HG03095 (cell line): ENCODE measurements at regions not wholly inside any gene's neighbourhood (a gene's known extent, or its start where the extent isn't known, plus 50 kb on each side); places are given as distances from the start of the nearest gene placed in this dataset.
"Not testable (repeated sequence)": the region's sequence is repeated elsewhere in the genome, so short reads cannot be mapped to it uniquely, and the experiment has no call there.

Experiments used
- ATAC-seq: cut with Tn5 transposase; IDR thresholded peaks from one replicate; pipeline ENCODE4 v1.9.1; 2021; ENCODE audit warnings: moderate library complexity; ENCODE audit not compliant: unreplicated experiment

DNA sequence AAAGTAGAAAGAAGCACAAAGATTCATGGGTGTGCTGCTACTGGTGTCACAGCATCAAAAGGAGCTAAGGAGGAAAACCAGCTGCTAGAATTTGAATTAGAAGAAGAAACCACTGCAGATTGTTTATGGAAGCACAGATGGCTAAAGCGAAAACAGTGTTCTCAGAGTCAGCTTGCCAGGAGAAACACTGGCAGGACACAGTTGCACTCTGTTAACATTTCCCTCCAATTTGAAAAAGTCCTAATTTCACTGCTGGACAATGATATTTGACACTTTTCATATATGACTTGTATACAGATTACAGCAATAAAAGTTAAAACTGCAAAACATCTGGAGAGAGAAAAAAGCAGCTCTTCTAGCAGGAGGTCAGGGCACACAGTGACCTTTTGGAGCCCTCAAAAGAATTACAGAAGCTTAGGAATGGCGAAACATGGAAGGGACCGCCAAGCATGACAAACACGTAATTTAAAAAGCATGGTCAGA, 314.5 kb downstream of the COL12A1 start:
- no peak for ATAC-seq

DNA sequence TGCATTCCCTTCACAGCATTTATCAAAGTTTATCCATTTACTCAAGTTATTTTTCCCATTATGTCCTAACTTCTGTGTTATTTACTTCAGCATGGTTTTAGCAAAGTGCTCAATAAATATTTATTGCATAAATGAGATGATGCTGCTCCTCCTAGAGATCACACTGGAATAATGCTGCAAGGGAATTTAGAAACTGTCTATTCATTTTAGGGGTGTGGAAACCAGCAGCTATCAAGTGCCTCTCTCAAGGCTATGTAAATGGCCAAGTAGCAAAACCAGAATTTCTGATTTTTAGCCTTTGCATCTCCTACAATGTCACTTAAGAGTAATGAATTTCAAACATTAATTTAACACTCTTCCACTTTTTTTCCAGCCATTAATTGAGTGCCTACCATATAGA, 316.2 kb downstream of the COL12A1 start:
- ATAC-seq = no peak

- ATAC-seq = not testable (repeated sequence)
These were observed 317.1 kb downstream of the COL12A1 start for GRCh38 chr6:74888741-74889140.

GRCh38 chr6:74879976-74880375, 325.9 kb downstream of the COL12A1 start:
- ATAC-seq = no peak

DNA sequence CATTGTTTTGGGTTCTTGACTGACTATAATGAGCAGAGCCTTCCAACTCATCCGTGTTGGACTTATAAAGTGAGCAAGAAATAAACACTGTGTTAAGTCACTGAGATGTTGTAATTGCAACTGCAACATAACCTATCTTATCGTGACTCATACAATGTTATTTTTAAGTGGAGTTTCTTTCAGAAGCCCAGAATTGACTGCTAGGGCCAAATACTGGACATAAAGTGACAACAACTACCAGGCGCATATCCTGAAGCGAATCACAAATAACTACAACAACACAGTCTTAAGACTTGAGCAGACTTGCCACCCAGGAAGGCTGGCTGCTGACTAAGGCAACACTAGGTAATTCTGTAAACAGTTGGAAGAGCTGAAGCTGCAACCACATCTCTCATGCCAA, 326.6 kb downstream of the COL12A1 start:
- no peak for ATAC-seq

DNA sequence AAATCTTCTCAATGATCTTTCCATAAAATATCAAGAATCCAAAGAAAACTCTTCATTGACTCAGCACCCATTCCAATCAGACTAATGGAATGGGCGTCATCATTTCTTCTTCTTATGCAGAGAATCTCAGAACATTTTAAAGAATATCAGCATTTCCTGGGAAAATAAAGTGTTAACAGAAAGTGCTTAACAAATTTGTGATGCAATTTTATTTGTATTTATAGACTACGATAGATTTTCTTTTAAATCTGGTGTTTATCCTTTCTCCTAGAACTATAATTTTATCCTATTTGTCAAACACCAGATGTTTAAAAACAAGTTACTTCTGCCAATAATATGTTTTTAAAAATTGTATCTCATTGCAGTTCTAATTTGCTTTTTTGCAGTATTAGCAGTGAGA, 330.7 kb downstream of the COL12A1 start:
- no peak for ATAC-seq

DNA sequence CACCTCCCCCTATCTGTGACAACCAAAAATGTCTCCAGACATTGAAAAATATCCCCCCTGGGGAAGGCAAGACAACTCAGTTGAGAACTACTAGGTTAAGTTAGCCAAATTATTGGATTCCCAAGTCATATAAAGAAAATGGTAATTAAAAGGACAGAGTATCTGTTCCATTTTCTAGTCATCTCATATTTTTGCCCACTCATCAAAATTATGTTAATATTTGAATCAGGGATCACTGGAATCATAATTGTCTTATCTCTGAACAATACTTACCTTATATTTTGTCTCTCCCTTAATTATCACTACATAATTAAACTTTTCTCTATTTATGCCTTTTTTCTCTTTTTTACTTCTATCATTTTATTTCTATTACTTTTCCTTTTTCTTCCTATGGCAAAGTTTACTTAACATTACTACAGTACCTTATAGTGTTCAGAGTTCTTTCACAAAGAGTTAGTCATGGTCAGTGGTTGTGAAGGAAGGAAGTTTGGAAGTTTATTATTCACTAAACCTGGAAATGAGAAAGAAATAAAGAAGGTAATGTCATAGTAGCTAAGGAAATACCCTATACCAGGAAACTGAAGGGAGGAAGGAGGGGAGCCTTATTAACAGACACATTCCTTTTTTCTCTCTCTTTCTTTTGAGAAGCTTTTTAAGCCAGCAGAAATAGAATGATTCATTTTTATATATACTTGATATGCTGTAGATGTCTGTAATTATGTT, 332.9 kb downstream of the COL12A1 start:
- no peak for ATAC-seq

DNA sequence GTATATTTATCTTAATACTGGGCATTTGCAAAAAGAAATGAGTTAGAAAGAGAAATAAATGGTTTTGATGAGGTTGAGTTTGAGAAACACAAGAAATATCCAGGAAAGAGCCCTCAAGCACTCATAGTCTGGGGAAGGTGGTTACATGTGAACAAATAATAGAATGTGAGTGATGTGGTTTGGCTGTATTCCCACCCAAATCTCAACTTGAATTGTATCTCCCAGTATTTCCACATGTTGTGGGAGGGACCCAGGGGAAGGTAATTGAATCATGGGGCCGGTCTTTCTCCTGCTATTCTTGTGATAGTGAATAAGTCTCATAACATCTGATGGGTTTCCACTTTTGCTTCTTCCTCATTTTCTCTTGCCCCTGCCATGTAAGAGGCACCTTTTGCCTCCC, 334.1 kb downstream of the COL12A1 start:
- no peak for ATAC-seq

GRCh38 chr6:74870403-74870802, 335.4 kb downstream of the COL12A1 start:
- no peak for ATAC-seq

DNA sequence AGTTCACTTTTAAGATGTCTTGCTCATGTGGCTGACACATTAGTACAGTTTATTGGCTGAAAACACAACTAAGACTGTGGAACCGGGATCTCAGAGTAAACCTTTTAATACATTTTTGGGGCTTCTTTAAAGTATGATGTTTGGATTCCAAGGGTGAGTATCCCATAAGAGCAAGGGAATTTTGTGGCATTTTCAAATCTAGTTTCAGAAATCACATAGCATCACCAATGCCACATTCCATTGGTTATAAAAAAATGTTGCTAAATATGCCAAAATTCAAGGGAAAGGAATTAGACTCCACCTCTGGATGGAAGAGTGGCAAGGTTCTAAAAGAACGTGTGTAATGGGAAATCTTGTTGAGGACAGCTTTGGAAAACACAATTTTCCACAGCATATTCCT, 338.6 kb downstream of the COL12A1 start:
- ATAC-seq = no peak

- ATAC-seq = no peak
These were observed 341.9 kb downstream of the COL12A1 start for GRCh38 chr6:74863968-74864367.

DNA sequence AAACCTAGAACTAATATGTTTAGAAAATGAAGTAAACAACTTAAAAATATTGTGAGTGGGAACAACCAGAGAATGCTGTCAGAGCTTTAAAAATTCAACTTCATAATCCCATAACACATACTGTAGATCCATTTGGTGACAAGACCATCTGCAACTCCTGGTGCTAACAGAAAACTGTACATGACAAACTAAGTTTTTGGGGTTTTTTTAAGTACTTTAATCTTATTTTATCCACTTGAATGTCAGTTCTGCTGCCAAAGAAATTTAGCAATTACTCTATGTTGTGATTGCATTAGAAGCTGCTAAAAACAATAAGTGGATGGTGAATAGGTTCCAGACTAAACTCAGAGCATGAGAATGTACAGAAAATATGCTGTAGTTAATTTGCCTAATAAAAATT, 345.4 kb downstream of the COL12A1 start:
- no peak for ATAC-seq

DNA sequence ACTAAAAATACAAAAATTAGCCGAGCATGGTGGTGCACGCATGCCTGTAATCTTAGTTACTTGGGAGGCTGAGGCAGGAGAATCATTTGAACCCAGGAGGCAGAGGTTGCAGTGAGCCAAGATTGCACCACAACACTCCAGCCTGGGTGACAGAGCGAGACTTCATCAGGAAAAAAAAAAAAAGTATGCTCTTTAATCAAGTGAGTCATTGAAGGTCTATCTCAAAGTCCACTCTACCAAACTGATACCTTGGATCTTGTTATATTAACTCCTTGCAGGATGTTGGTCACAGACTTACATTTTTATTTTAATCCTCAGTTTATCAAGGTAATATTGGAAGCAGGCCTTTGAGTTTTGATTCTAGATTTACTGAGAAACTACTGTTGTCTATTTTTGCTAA, 348.7 kb downstream of the COL12A1 start:
- no peak for ATAC-seq

DNA sequence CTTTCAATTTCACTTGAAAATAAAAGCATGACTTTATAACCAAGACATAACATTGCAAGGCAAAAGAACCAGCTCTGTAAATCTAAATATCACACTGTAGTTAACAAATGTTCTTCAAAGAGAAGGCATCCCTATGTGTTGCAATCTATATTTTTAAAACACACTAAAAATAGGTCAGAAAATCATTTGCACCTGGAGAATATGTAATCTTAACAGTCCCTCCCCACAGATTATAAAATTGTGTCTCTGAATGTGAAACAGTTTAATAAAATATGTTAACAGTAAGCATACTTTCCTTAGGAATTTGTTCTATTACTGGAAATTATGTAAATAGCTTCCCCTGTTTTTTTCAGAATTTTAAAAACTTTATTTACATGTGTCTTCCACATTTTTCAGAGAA, 351.9 kb downstream of the COL12A1 start:
- ATAC-seq = no peak

DNA sequence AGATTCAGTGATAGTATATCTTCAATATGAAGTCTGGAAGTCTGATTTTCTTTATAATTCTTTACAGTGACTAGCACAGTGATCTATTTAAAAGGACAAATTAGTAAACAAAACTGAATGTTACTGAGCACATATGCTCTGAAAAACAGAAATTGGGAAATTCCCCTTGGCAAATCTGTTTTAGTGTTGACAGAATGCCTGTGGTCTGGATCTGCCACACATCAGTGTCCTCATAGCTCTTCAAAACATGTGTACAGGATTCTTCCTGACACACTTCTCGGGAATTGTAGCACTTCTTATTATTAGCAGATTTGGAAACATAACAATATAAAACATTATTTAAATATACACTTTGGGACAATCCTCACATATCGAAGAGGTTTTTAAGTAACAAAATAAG, 354.3 kb downstream of the COL12A1 start:
- no peak for ATAC-seq

GRCh38 chr6:74840953-74841352, 364.9 kb downstream of the COL12A1 start:
- ATAC-seq = no peak

DNA sequence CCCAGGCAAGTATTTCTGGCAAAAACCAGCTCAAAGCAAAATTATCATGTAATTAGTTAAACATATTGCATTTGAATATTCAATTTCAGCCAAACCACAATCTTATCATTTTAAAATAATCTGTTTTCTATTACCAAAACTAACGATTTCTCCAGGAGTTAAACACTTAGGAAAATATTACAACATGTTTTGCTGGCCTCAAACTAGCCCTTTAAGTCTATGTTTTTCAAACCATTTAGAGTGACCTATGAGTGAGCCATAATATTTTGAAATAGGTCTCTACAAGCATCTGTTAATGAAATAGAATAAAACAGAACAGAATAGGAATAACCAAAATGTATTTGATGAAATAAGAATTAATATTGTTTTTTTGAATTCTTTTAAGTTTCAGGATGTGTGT, 370.9 kb downstream of the COL12A1 start:
- no peak for ATAC-seq

- ATAC-seq = no peak
These were observed 379.6 kb downstream of the COL12A1 start for GRCh38 chr6:74826263-74826662.

DNA sequence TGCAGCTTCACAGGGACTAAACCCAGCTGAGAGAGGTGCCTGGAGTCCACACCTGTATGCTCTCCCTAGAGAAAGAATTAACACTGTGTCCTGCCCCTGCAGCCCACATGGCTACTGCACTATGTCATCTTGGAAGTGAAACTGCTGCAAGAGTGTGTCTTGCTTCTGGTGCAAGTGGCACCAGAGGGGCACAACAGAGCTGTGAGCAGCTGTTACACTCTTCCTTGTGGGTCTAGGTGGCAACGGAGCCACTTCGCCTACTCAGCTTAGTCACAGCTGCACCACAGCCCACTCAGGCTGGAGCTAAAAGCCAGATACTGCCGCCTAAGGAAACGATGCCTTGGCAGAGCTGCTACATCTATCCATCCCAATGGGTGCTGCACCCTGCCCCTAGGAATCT, 391.4 kb downstream of the COL12A1 start:
- no peak for ATAC-seq

DNA sequence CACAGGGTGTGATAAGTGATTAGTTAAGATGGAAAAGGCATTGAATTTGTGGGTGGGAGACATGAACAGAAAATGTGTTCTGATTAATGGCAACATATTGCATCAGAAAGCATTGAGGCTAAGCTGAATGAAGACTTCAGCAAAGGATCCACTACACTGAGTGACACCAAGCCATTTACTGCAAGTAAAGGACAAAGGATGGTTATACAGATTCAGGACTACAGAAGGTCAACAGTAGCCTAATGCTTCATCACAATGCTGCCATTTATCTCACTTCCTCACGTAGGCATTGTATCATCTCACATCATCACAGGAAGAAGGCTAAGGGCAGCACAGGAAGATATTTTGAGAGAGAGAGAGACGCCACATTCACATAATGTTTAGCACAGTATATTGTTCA, 398.2 kb downstream of the COL12A1 start:
- no peak for ATAC-seq

GRCh38 chr6:74805916-74806696, 399.7 kb downstream of the COL12A1 start:
- ATAC-seq = no peak

GRCh38 chr6:74798302-74798701, 407.6 kb downstream of the COL12A1 start:
- ATAC-seq = no peak
